GM20000 (cell line): ENCODE measurements at regions not wholly inside any gene's neighbourhood (a gene's known extent, or its start where the extent isn't known, plus 50 kb on each side); places are given as distances from the start of the nearest gene placed in this dataset.

ENCODE experiments used
- DNase-seq: peaks from one replicate; pipeline ENCODE4 v3.0.0; 2012; ENCODE audit warnings: low spot score
- CTCF ChIP-seq: IDR thresholded peaks from 2 replicates; pipeline ENCODE4 v1.5.1; 2012; ENCODE audit warnings: mild to moderate bottlenecking, control low read depth; ENCODE audit errors: extremely low read depth, missing control alignments

GRCh38 chr16:51443934-51444333 is 292.9 kb upstream of the SALL1 start:
- no peak for DNase-seq
- TF ChIP-seq CTCF: no peak

- no peak for DNase-seq
Observed at GRCh38 chr16:51442141-51442870, 291.2 kb upstream of the SALL1 start.

GRCh38 chr16:51440131-51440889 is 289.2 kb upstream of the SALL1 start:
- TF ChIP-seq CTCF: no peak
- DNase-seq: no peak

More at GRCh38 chr16:51442141-51442870, 291.2 kb upstream of the SALL1 start:
- TF ChIP-seq CTCF: no peak

- DNase-seq: no peak
- TF ChIP-seq CTCF: no peak
Observed at GRCh38 chr16:51439271-51439670, 288.2 kb upstream of the SALL1 start.

- no peak for DNase-seq
- TF ChIP-seq CTCF: no peak
Observed at GRCh38 chr16:51436742-51437141, 285.7 kb upstream of the SALL1 start.

- DNase-seq: no peak
- no peak for TF ChIP-seq CTCF
Observed at GRCh38 chr16:51434567-51435198, 283.6 kb upstream of the SALL1 start.

GRCh38 chr16:51433599-51433998 is 282.5 kb upstream of the SALL1 start:
- DNase-seq: no peak
- no peak for TF ChIP-seq CTCF
